GM08714 (cell line): ENCODE measurements at regions not wholly inside any gene's neighbourhood (a gene's known extent, or its start where the extent isn't known, plus 50 kb on each side); places are given as distances from the start of the nearest gene placed in this dataset.

Experiments used
- H3K4me3 ChIP-seq: fragments of 200-500 bp; sonication (Bioruptor generic); 2 replicates; pipeline ENCODE4 v1.5.1; 2014; ENCODE audit warnings: mild to moderate bottlenecking, low read length, inconsistent platforms
- ZNF274 ChIP-seq: IDR thresholded peaks from 2 replicates; pipeline ENCODE4 v1.6.1; 2012; ENCODE audit warnings: mild to moderate bottlenecking, low read depth, low read length

- TF ChIP-seq ZNF274, result no peak
- no peak overlapping the region for H3K4me3 ChIP-seq
These were observed 510.5 kb upstream of the CCDC179 start for GRCh38 chr11:23370580-23371275.

GRCh38 chr11:23377909-23378308 is 517.6 kb upstream of the CCDC179 start:
- no peak for TF ChIP-seq ZNF274

GRCh38 chr11:23391031-23391430 is 530.8 kb upstream of the CCDC179 start:
- TF ChIP-seq ZNF274, result no peak
- H3K4me3 ChIP-seq, result no peak overlapping the region

More at GRCh38 chr11:23377909-23378308, 517.6 kb upstream of the CCDC179 start:
- no peak overlapping the region for H3K4me3 ChIP-seq

- TF ChIP-seq ZNF274, result no peak
- H3K4me3 ChIP-seq, result no peak overlapping the region
These were observed 537.8 kb upstream of the CCDC179 start for GRCh38 chr11:23398052-23398451.

GRCh38 chr11:23399995-23400394 is 539.7 kb upstream of the CCDC179 start:
- no peak for TF ChIP-seq ZNF274
- no peak overlapping the region for H3K4me3 ChIP-seq

GRCh38 chr11:23403210-23404185 is 543.2 kb upstream of the CCDC179 start:
- H3K4me3 ChIP-seq, result no peak overlapping the region
- TF ChIP-seq ZNF274, result no peak

GRCh38 chr11:23404225-23405160 is 544.2 kb upstream of the CCDC179 start:
- TF ChIP-seq ZNF274, result no peak
- H3K4me3 ChIP-seq, result no peak overlapping the region

- H3K4me3 ChIP-seq, result no peak overlapping the region
- no peak for TF ChIP-seq ZNF274
These were observed 545.2 kb upstream of the CCDC179 start for GRCh38 chr11:23405350-23405937.

GRCh38 chr11:23406131-23406819 is 546.0 kb upstream of the CCDC179 start:
- no peak overlapping the region for H3K4me3 ChIP-seq
- TF ChIP-seq ZNF274, result no peak

GRCh38 chr11:23413057-23413456 is 552.8 kb upstream of the CCDC179 start:
- H3K4me3 ChIP-seq, result no peak overlapping the region
- no peak for TF ChIP-seq ZNF274

GRCh38 chr11:23423104-23423503 is 562.8 kb upstream of the CCDC179 start:
- no peak overlapping the region for H3K4me3 ChIP-seq
- no peak for TF ChIP-seq ZNF274

GRCh38 chr11:23423656-23424055 is 563.4 kb upstream of the CCDC179 start:
- no peak overlapping the region for H3K4me3 ChIP-seq
- no peak for TF ChIP-seq ZNF274

GRCh38 chr11:23425381-23425780 is 565.1 kb upstream of the CCDC179 start:
- TF ChIP-seq ZNF274, result no peak
- no peak overlapping the region for H3K4me3 ChIP-seq
